ENCODE measurements at regions not wholly inside any gene's neighbourhood (a gene's known extent, or its start where the extent isn't known, plus 50 kb on each side); places are given as distances from the start of the nearest gene placed in this dataset.

GRCh38 chr2:48838029-48838428, 82.5 kb upstream of the LHCGR start:
- Histone ChIP-seq H3K27me3 (no peaks in the 10 kb centered on the region), H3K4me3 (replicated peaks in 1 of 3) (no peak overlapping the region), H3K4me1 (no peaks in the 10 kb centered on the region), H3K9me3 (no peaks in the 10 kb centered on the region), H3K36me3 (no peaks in the 10 kb centered on the region), H3K27ac (no peak overlapping the region)
- intact Hi-C loops (cut with DNase I): no loop called here
- no peak for DNase-seq
- no peak for TF ChIP-seq CTCF (IDR thresholded peaks at IDR 0.05)
- TF ChIP-seq POLR2A (IDR thresholded peaks at IDR 0.05): no peak
- 59 to 62% methylated on average over 2 of the region's 2 CpGs for WGBS, 2 donors

GRCh38 chr2:48829569-48829968, 74.0 kb upstream of the LHCGR start:
- Histone ChIP-seq H3K4me3 (replicated peaks in 1 of 3) (no peak overlapping the region), H3K27me3 (no peaks in the 10 kb centered on the region), H3K4me1 (no peaks in the 10 kb centered on the region), H3K27ac (no peak overlapping the region), H3K9me3 (no peaks in the 10 kb centered on the region), H3K36me3 (no peaks in the 10 kb centered on the region)
- no peak for TF ChIP-seq POLR2A (IDR thresholded peaks at IDR 0.05)
- no peak for TF ChIP-seq CTCF (IDR thresholded peaks at IDR 0.05)
- intact Hi-C loops (cut with DNase I): no loop called here
- DNase-seq: no peak

GRCh38 chr2:48829036-48829435, 73.5 kb upstream of the LHCGR start:
- no peaks in the 10 kb centered on the region for H3K9me3 ChIP-seq
- H3K27ac ChIP-seq: no peak overlapping the region
- no peaks in the 10 kb centered on the region for H3K36me3 ChIP-seq
- H3K4me3 ChIP-seq (replicated peaks in 1 of 3): no peak overlapping the region
- TF ChIP-seq POLR2A (IDR thresholded peaks at IDR 0.05) (no peak), CTCF (IDR thresholded peaks at IDR 0.05) (no peak)
- DNase-seq: no peak
- H3K27me3 ChIP-seq: no peaks in the 10 kb centered on the region
- intact Hi-C loops (cut with DNase I): no loop called here
- H3K4me1 ChIP-seq: no peaks in the 10 kb centered on the region

GRCh38 chr2:48826986-48827385, 71.5 kb upstream of the LHCGR start:
- Histone ChIP-seq H3K4me1 (no peaks in the 10 kb centered on the region), H3K36me3 (no peaks in the 10 kb centered on the region), H3K4me3 (replicated peaks in 1 of 3) (no peak overlapping the region), H3K9me3 (no peaks in the 10 kb centered on the region), H3K27ac (no peak overlapping the region), H3K27me3 (no peaks in the 10 kb centered on the region)
- no peak for DNase-seq
- TF ChIP-seq CTCF (IDR thresholded peaks at IDR 0.05): no peak
- TF ChIP-seq POLR2A (IDR thresholded peaks at IDR 0.05): no peak
- intact Hi-C loops (cut with DNase I): no loop called here
- 83 to 96% methylated on average over 4 of the region's 4 CpGs for WGBS, 2 donors

- TF ChIP-seq CTCF (IDR thresholded peaks at IDR 0.05): no peak
- no peak for TF ChIP-seq POLR2A (IDR thresholded peaks at IDR 0.05)
- Histone ChIP-seq H3K27ac (no peak overlapping the region), H3K36me3 (no peaks in the 10 kb centered on the region), H3K4me1 (no peaks in the 10 kb centered on the region), H3K9me3 (no peaks in the 10 kb centered on the region), H3K4me3 (replicated peaks in 1 of 3) (no peak overlapping the region), H3K27me3 (no peaks in the 10 kb centered on the region)
- DNase-seq: no peak
- WGBS, 2 donors: 54 to 79% methylated on average over 3 of the region's 3 CpGs
- intact Hi-C loops (cut with DNase I): no loop called here
Observed at GRCh38 chr2:48824116-48824515, 68.6 kb upstream of the LHCGR start.

Measured in thyroid gland (tissue), 4 donors.